ENCODE measurements at regions not wholly inside any gene's neighbourhood (a gene's known extent, or its start where the extent isn't known, plus 50 kb on each side); places are given as distances from the start of the nearest gene placed in this dataset.

GRCh38 chr2:144290276-144290675 is 229.6 kb downstream of the ZEB2 start:
- DNase-seq (ENCODE audit: extremely low spot score) = no peak
- ChIA-PET CTCF (interaction anchor here (1.0 kb wide), 1 partner anchor 16 kb away, joined by 3 read pairs; no protein-coding TSS in a partner anchor), POLR2A (no interaction called here)
- no peak for TF ChIP-seq CTCF (IDR thresholded peaks at IDR 0.05; ENCODE audit: control extremely low read depth, extremely low read depth, low read depth, missing control alignments)

GRCh38 chr2:144288438-144288837 is 231.5 kb downstream of the ZEB2 start:
- CTCF ChIA-PET = no interaction called here
- no peak for TF ChIP-seq CTCF (IDR thresholded peaks at IDR 0.05; ENCODE audit: control extremely low read depth, extremely low read depth, low read depth, missing control alignments)
- POLR2A ChIA-PET = no interaction called here
- no peak for DNase-seq (ENCODE audit: extremely low spot score)

GRCh38 chr2:144285324-144285723 is 234.6 kb downstream of the ZEB2 start:
- TF ChIP-seq CTCF (IDR thresholded peaks at IDR 0.05; ENCODE audit: control extremely low read depth, extremely low read depth, low read depth, missing control alignments) = no peak
- ChIA-PET CTCF (interaction anchor here (0.9 to 1.0 kb wide), 2 partner anchors 36 to 101 kb away, joined by 3 read pairs; no protein-coding TSS in a partner anchor), POLR2A (interaction anchor here (0.6 kb wide), 1 partner anchor 12 kb away, joined by 5 read pairs; no protein-coding TSS in a partner anchor)
- DNase-seq (ENCODE audit: extremely low spot score) = no peak

- TF ChIP-seq CTCF (IDR thresholded peaks at IDR 0.05; ENCODE audit: control extremely low read depth, extremely low read depth, low read depth, missing control alignments) = no peak
- ChIA-PET CTCF (no interaction called here), POLR2A (no interaction called here)
- no peak for DNase-seq (ENCODE audit: extremely low spot score)
These were observed 238.4 kb downstream of the ZEB2 start for GRCh38 chr2:144281476-144281875.

- no peak for DNase-seq (ENCODE audit: extremely low spot score)
- POLR2A ChIA-PET = no interaction called here
- CTCF ChIA-PET = interaction anchor here (4.2 kb wide), 1 partner anchor 12 kb away, joined by 13 read pairs; no protein-coding TSS in a partner anchor
- no peak for TF ChIP-seq CTCF (IDR thresholded peaks at IDR 0.05; ENCODE audit: control extremely low read depth, extremely low read depth, low read depth, missing control alignments)
These were observed 239.9 kb downstream of the ZEB2 start for GRCh38 chr2:144280009-144280408.

GRCh38 chr2:144279165-144279564 is 240.8 kb downstream of the ZEB2 start:
- POLR2A ChIA-PET = interaction anchor here (0.6 kb wide), 1 partner anchor 52 kb away, joined by 5 read pairs; no protein-coding TSS in a partner anchor
- DNase-seq (ENCODE audit: extremely low spot score) = no peak
- CTCF ChIA-PET = interaction anchor here (0.8 to 4.2 kb wide), 2 partner anchors 13 to 37 kb away, joined by 3 to 13 read pairs; no protein-coding TSS in a partner anchor
- no peak for TF ChIP-seq CTCF (IDR thresholded peaks at IDR 0.05; ENCODE audit: control extremely low read depth, extremely low read depth, low read depth, missing control alignments)
